ENCODE measurements at regions not wholly inside any gene's neighbourhood (a gene's known extent, or its start where the extent isn't known, plus 50 kb on each side); places are given as distances from the start of the nearest gene placed in this dataset.
"Not testable (repeated sequence)": the region's sequence is repeated elsewhere in the genome, so short reads cannot be mapped to it uniquely, and the experiment has no call there.

- DNase-seq, result no peak
- intact Hi-C loops (cut with DNase I), result no loop called here
Observed at GRCh38 chr3:28994161-28994905, 286.5 kb upstream of the RBMS3 start.

- intact Hi-C loops (cut with DNase I), result no loop called here
- no peak for DNase-seq
Observed at GRCh38 chr3:29004885-29005599, 275.8 kb upstream of the RBMS3 start.

DNA sequence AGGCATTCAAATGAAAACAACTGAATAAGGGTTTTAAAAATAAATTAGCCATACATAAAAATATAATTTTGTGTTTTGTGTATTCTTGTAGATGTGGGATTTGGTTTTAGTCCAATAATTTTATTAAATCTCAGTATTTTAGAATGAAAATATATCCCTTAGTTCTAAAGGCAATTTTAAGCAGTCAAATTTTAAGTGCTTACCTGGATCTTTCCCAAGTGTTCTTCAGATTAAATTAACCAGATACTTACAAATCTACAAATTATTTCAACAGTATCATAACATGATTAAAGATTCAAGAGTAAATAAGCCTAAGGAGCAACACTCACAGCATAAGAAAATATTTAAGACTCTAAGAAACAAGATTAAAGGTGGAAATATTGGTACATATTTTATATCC lies 275.0 kb upstream of the RBMS3 start:
- intact Hi-C loops (cut with DNase I), result no loop called here
- DNase-seq, result no peak

DNA sequence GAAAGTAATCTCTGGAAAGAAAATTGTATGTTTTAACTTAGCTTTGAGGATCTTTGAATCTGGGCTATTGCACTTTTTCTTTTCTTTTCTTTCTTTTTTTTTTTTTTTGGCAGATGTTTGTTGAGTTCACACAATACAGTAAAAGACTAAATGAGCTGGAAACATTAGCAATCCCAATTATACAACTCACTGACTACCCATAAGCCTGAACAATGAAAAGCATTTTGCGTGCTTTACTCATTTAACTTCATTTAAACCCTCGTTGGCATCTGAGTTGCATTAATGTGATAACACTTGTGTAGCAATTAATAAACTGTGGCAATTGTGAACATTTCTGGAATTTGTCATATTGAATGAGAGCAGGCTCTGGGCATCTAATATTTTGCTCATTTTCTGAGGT lies 269.4 kb upstream of the RBMS3 start:
- intact Hi-C loops (cut with DNase I), result no loop called here
- DNase-seq, result no peak

DNA sequence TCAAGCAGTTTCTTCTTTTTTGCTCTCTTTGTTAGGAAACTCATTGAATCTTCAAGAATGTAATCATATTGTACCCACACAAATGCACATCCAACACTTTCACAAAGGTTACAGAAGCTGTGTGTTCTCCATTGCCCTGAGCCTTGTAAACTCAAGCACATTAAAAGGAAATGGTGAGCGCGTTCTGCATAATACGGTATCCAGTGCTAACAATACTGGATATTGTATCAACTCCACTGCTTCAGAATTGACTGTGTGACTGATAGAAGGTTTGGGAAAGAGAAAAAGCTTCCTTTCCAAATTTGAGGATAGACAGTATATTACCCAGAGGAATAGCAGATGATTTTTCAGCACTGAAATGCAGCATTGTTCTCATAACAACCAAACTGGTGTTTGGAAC lies 268.9 kb upstream of the RBMS3 start:
- intact Hi-C loops (cut with DNase I), result no loop called here
- no peak for DNase-seq

DNA sequence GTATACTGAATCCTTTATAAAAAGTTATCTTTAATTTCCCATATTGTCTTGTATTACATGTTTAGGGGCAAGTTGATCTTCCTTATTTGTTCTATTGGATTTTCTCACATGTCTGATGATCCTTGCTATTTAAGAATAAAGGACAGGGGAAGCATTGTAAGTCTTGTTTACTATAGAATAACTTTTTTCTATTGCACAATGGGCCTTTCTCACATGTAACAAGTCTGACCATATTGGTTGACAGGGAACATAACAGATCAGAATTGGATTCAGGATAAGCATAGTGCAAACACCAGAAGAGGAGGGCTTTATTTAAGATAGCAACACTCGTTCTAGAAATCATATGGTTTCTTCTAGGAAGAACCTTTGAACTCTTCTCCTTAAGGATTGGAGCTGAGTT lies 257.9 kb upstream of the RBMS3 start:
- intact Hi-C loops (cut with DNase I), result no loop called here
- DNase-seq, result no peak

- intact Hi-C loops (cut with DNase I), result no loop called here
- DNase-seq, result no peak
Observed at GRCh38 chr3:29026286-29026685, 254.6 kb upstream of the RBMS3 start.

- intact Hi-C loops (cut with DNase I), result no loop called here
- no peak for DNase-seq
Observed at GRCh38 chr3:29026959-29027358, 253.9 kb upstream of the RBMS3 start.

DNA sequence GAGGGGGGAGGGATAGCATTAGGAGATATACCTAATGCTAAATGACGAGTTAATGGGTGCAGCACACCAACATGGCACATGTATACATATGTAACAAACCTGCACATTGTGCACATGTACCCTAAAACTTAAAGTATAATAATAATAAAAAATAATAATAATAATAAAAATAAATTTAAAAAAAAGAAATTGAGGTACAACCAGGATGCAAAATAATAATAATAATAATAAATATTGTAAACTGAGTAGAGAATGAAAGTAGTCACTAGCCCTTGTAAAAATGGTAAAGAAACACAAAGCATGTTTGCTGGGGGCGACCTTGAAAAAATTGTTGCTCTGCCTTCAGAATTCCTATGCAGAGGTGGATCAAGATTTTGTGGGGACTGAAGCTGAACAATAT lies 249.7 kb upstream of the RBMS3 start:
- intact Hi-C loops (cut with DNase I); DNase-seq: not testable (repeated sequence)

- no peak for DNase-seq
- intact Hi-C loops (cut with DNase I), result no loop called here
Observed at GRCh38 chr3:29033511-29033910, 247.4 kb upstream of the RBMS3 start.

- intact Hi-C loops (cut with DNase I), result no loop called here
Observed at GRCh38 chr3:29050155-29050554, 230.7 kb upstream of the RBMS3 start.

DNA sequence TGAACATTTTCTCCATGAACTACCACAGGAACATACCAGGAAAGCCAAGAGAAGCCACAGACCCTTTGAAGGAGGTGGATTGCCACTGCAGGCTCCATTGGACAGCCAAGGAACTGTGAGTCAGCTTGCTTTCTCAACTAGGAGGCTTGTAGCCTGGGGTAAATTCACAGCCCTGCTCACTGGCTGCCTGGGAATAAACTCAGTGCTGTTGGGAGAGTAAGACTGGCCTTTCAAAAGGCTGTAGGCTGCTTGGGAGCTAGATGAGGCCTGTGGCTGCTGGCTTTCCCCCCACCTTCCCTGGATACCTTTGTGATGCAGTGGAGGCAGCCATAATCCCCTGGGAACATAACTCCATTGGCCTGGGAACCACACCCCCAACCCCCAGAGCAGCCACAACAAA lies 223.5 kb upstream of the RBMS3 start:
- intact Hi-C loops (cut with DNase I), result no loop called here
- DNase-seq, result no peak

More at GRCh38 chr3:29050155-29050554, 230.7 kb upstream of the RBMS3 start:
- DNase-seq, result no peak

GRCh38 chr3:29064085-29064484 lies 216.8 kb upstream of the RBMS3 start:
- intact Hi-C loops (cut with DNase I), result no loop called here
- DNase-seq, result no peak

GRCh38 chr3:29065211-29065785 lies 215.6 kb upstream of the RBMS3 start:
- DNase-seq, result peak; percentile 26 to 94 (median 66)
- intact Hi-C loops (cut with DNase I), result no loop called here

DNA sequence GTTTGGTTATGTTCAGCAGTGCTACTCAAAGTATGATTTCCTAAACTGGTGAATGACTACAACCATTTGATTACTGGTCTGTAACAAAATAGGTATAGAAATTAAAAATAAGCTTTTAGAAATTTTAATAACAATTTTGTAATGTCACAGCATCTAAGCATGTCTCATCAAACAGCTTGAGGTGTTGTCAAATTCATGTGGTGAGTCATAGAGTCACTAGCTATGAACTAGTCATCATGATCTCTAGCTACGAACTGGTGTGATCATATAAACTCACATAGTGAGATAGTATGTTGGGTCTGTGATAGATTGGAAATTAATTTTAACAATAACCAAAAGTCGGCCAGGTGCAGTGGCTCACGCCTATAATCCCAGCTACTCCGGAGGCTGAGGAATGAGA lies 213.9 kb upstream of the RBMS3 start:
- intact Hi-C loops (cut with DNase I), result no loop called here
- DNase-seq, result no peak

- no peak for DNase-seq
- intact Hi-C loops (cut with DNase I), result no loop called here
Observed at GRCh38 chr3:29070959-29071634, 209.8 kb upstream of the RBMS3 start.

- intact Hi-C loops (cut with DNase I), result no loop called here
- DNase-seq, result no peak
Observed at GRCh38 chr3:29072611-29073010, 208.3 kb upstream of the RBMS3 start.

DNA sequence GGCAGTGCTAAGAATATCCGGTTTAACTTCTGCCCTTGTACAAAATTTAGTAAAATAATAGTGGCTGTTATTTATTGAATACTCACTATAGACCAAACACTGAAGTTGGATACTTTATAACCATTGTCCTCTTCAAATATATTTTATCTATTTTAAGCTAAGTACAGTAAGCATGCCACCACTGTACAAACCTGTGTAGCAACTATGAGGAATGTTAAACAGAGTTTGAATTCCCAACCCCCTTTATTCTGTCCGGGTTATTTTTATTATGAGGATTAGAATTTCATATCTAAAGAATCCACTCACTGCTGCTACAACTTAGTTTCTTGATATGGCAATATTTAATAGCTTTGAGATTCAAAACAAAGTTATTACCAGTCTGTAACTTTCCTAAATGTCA lies 203.5 kb upstream of the RBMS3 start:
- DNase-seq, result no peak
- intact Hi-C loops (cut with DNase I), result no loop called here

DNA sequence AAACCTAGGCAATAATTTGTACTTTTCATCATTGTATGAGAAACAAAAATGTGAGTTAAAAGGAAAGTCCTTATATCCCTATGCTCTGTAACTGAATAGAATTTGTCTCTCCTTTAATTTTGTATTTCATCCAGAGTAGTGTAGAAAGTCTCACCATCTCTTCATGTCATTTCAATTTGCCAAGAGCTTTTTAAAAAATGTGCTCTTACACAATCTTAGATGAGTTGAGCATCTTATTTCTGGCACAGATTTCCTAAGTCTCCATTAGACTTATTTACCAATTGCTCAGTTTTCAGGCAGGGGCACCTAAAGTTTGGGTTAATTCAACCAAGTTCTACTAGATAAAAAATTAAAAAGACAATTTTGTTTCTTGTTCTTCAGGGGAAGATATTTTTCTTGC lies 201.5 kb upstream of the RBMS3 start:
- DNase-seq, result no peak
- intact Hi-C loops (cut with DNase I), result no loop called here

GRCh38 chr3:29080967-29081366 lies 199.9 kb upstream of the RBMS3 start:
- intact Hi-C loops (cut with DNase I), result no loop called here
- DNase-seq, result no peak

- intact Hi-C loops (cut with DNase I), result no loop called here
- DNase-seq, result no peak
Observed at GRCh38 chr3:29083081-29083480, 197.8 kb upstream of the RBMS3 start.
